AG10803 (cell line): ENCODE measurements at regions not wholly inside any gene's neighbourhood (a gene's known extent, or its start where the extent isn't known, plus 50 kb on each side); places are given as distances from the start of the nearest gene placed in this dataset.
A peak's percentile ranks its signal among the peaks of the same experiment; 100 is the strongest.

Experiments used
- DNase-seq: peaks from one replicate; pipeline ENCODE4 v3.0.0; 2010; ENCODE audit warnings: low read depth
- H3K4me3 ChIP-seq: 2 replicates; pipeline ENCODE4 v1.5.1; 2011; ENCODE audit warnings: mild to moderate bottlenecking, low read length, control low read depth
- TF ChIP-seq, protein P1 (sequence below): conservative IDR thresholded peaks from 2 replicates; pipeline ENCODE4 v1.5.1; 2011; ENCODE audit warnings: mild to moderate bottlenecking, low read length, control low read depth, inconsistent platforms

DNA sequence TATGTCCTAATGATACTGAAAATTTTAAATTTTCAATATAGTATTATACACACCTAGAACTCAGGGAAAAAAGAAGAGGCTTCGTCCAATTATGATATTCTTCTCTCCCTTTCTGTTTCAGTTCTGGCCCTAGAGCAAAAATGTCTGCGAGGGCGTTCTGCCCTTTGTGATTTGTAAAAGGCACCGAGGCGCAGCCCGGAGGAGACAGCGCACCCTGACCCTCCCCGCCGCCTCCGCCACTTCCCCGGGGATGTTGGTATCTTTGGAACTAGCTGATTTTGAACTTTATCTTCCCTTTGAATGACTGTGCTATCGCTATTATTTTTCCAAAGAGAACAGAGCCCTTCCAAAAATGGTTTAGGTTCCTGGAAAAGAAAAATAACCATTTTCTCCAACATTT is 173.2 kb upstream of the FAM9B start:
- TF ChIP-seq, protein P1, sequence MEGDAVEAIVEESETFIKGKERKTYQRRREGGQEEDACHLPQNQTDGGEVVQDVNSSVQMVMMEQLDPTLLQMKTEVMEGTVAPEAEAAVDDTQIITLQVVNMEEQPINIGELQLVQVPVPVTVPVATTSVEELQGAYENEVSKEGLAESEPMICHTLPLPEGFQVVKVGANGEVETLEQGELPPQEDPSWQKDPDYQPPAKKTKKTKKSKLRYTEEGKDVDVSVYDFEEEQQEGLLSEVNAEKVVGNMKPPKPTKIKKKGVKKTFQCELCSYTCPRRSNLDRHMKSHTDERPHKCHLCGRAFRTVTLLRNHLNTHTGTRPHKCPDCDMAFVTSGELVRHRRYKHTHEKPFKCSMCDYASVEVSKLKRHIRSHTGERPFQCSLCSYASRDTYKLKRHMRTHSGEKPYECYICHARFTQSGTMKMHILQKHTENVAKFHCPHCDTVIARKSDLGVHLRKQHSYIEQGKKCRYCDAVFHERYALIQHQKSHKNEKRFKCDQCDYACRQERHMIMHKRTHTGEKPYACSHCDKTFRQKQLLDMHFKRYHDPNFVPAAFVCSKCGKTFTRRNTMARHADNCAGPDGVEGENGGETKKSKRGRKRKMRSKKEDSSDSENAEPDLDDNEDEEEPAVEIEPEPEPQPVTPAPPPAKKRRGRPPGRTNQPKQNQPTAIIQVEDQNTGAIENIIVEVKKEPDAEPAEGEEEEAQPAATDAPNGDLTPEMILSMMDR: no peak
- H3K4me3 ChIP-seq: no peak overlapping the region
- no peak for DNase-seq

DNA sequence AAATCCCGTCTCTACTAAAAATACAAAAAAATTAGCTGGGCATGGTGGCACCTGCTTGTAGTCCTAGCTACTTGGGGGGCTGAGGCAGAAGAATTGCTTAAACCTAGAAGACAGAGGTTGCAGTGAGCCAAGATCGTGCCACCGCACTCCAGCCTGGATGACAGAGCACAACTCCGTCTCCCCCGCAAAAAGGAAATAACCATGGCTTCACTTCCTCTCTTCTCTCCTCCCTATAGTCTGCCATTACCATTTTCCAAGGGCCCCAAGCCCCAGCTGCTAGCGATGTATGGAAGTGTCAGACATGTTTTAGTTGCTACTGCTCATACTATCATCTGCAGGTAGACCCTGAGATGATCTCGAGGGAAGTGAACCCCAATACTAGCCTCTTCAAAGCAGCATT is 177.3 kb upstream of the FAM9B start:
- no peak for DNase-seq
- TF ChIP-seq, protein P1: no peak
- no peak overlapping the region for H3K4me3 ChIP-seq

DNA sequence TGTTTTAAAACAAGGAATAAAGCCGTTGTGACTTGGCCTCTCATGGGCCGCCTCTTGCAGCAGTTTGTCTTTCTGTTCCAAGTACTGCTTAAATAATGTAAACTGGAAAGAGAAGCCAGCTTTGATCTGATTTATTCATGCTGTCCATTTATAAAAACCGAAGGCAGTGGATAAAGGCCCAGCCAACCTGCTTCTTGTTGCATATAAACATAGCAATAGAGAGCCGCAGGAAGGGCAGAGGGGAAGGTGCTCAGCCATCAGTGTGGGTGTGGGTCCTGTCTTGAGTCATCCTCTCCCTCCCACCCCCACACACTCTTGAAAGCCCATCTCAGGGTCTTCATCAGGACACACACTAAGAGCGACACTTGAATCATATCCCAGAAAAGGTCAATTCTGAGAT is 187.9 kb upstream of the FAM9B start:
- TF ChIP-seq, protein P1: no peak
- DNase-seq: no peak
- H3K4me3 ChIP-seq: no peak overlapping the region

DNA sequence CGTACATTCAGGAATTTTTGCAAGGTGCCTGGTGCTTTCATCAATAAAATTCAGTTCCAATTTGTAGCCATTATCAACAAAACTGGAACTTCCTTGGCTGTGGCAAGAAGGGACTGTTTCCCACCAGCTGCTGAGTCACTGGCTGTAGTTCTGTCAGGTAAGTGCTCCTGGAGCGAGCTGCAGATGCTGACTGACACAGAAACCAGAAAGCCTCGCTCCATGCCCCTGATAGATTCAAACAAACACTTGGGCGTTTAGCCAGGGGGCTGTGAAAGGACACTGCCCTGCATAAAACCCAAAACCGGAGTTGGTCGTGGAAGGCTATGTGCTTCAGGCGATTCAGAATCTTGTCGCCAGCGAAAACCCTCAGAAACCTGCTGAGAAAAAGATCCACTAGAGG is 188.4 kb upstream of the FAM9B start:
- DNase-seq: no peak
- no peak overlapping the region for H3K4me3 ChIP-seq
- TF ChIP-seq, protein P1: no peak

DNA sequence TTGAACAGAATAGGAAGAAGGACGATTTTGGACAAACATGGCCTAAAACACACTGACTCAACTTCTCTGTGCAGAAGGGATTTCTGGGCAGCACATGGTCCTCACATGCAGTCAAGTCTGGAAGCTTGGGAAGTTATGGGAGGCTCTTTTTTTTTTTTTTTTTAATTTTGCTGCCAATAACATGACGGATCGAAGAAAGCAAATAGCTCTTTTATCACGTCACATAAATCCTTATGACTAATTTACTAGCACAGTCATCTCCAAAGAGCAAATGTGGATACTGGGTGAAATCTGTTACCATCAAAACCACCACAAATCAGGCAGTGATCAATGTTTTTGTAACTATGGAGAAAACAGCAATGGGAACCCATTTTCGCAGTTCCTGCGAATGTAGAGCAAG is 193.3 kb upstream of the FAM9B start:
- no peak overlapping the region for H3K4me3 ChIP-seq
- TF ChIP-seq, protein P1: no peak
- DNase-seq: peak; percentile 60

DNA sequence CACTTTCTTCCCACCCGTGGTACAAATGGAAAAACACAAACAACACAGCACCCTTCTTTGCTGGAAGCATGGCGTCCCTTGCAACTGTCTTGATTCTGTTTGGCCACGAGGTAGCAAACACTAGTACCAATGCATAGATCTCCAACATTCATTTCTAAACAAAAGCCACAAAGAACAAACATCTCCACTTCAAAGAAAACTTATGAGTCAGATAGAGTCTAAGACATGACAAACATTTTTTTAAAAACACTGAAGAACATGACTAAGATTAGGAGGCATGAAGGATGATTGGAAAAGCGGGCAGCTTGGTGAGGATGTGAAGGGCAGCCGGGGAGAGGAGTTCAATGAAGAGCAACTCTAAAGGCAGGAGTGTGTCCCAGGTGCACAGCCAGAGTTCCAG is 197.6 kb upstream of the FAM9B start:
- no peak overlapping the region for H3K4me3 ChIP-seq
- TF ChIP-seq, protein P1: no peak
- peak; percentile 19 for DNase-seq

DNA sequence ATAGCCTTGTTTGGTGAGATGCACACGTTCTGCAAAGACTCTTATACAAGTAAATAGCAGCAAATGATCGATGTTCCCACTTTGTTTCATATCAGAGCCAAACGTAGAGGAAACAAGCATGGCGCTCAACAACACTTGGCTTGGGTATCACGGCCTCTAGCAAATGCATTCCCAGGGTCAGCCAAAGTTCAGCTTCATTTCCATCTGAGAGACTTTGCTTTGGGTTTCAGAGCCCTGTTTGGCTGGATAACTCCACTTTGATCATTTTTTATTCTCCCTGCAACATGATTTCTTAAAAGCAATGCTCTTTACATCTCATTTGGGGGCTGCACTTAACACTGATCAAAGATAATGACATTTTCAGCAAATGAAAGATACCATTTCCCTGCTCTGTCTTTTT is 199.2 kb upstream of the FAM9B start:
- DNase-seq: no peak
- TF ChIP-seq, protein P1: no peak
- H3K4me3 ChIP-seq: no peak overlapping the region
